Small intestine (tissue), 7 donors: ENCODE measurements at regions not wholly inside any gene's neighbourhood (a gene's known extent, or its start where the extent isn't known, plus 50 kb on each side); places are given as distances from the start of the nearest gene placed in this dataset.

Source experiments
- DNase-seq, 2 donors: peaks; one replicate each; pipeline versions ENCODE4 v3.0.0 to v3.0.0-alpha.2; 2013
- FAIRE-seq: peaks from 2 replicates; lab custom pipeline; 2012; peaks lifted over from hg19 to GRCh38; lab: Jason Lieb, UNC
- H3K27ac ChIP-seq, 3 donors: one replicate each; pipeline ENCODE4 v1.5.1; 2013; ENCODE audit warnings: low read length in 2 of 3, mild to moderate bottlenecking in 2 of 3, control low read depth in 1 of 3, inconsistent platforms in 1 of 3, low read depth in 1 of 3, moderate library complexity in 1 of 3
- H3K27me3 ChIP-seq, 3 donors: one replicate each; pipeline ENCODE4 v1.6.1; 2013; ENCODE audit warnings: low read length in 3 of 3, inconsistent platforms in 1 of 3; ENCODE audit not compliant: control insufficient read depth in 3 of 3, insufficient read depth in 3 of 3
- H3K36me3 ChIP-seq, 3 donors: one replicate each; pipeline ENCODE4 v1.6.1; 2013; ENCODE audit warnings: low read length in 3 of 3, inconsistent platforms in 1 of 3, low read depth in 1 of 3, mild to moderate bottlenecking in 1 of 3, moderate library complexity in 1 of 3; ENCODE audit not compliant: control insufficient read depth in 3 of 3, insufficient read depth in 2 of 3
- H3K4me1 ChIP-seq, 3 donors: one replicate each; pipeline ENCODE4 v1.6.1; 2013; ENCODE audit warnings: low read length in 2 of 3, inconsistent platforms in 1 of 3, low read depth in 1 of 3, mild to moderate bottlenecking in 1 of 3, moderate library complexity in 1 of 3; ENCODE audit not compliant: control insufficient read depth in 3 of 3, insufficient read depth in 2 of 3
- H3K4me3 ChIP-seq, 3 donors: one replicate each; pipeline ENCODE4 v1.5.1; 2013; ENCODE audit warnings: low read length in 3 of 3, control low read depth in 1 of 3, inconsistent platforms in 1 of 3, low read depth in 1 of 3, mild to moderate bottlenecking in 1 of 3, moderate library complexity in 1 of 3
- H3K9me3 ChIP-seq, 2 donors: one replicate each; pipeline ENCODE4 v1.6.1; 2013; ENCODE audit warnings: low read depth in 1 of 2, low read length in 1 of 2; ENCODE audit not compliant: control insufficient read depth in 2 of 2, insufficient read depth in 1 of 2
- WGBS, 3 donors: extraction: QIAGEN DNeasy Blood & Tissue Kit; methylation state at CpG; one replicate each; pipeline ENCODE4 v1.1.7; 2013; 5-methylcytosine and 5-hydroxymethylcytosine counted together
- donor health status: healthy with polysubstance abuse.
- donor health status: control.
- donor health status: control.
- donor health status: Bipolar disorder and iron deficiency.
- donor health status: healthy.

DNA sequence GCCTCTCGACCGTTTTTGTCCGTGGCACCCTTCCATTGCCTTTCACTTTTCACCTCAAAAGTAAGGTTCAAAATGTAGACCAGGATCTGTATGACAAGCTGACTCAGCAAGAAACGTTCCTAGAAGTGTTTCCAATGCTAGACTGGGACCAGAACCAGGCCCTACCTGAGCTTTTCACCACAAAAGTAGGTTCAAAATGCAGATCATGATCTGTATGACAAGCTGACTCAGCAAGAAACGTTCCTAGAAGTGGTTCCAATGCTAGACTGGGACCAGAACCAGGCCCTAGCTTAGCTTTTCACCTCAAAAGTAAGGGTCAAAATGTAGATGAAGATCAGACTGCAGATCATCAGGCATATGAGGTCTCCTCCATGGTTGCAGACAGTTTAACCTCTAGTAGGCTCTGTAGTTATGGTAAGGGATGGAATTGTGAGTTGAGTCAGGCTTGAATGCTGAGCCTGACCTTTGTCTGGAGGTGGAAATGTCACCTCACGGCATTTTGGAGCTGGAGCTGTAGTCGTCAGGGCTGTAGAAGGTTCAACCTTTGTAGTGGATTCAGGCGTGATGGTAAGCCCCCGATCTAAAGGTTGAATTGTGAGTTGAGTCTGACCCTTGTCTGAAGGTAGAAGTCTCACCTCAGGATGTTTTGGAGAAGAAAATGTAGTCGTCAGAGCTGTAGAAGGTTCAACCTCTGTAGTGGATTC is 50.2 kb upstream of the TMEM97 start:
- Histone ChIP-seq H3K4me3 (no peak overlapping the region), H3K36me3 (no peaks in the 10 kb centered on the region), H3K27ac (no peak overlapping the region), H3K4me1 (no peaks in the 10 kb centered on the region), H3K9me3 (peaks cover 0 to 42% of the 10 kb centered on the region in 2 donors), H3K27me3 (peaks cover 0 to 5% (median 0%) of the 10 kb centered on the region in 3 donors)
- DNase-seq (no peak), FAIRE-seq (no peak)
- 77 to 81% (median 80%) methylated on average over 10 of the region's 10 CpGs for WGBS, 3 donors
